Chondrocyte (in vitro differentiated cells): ENCODE measurements at regions not wholly inside any gene's neighbourhood (a gene's known extent, or its start where the extent isn't known, plus 50 kb on each side); places are given as distances from the start of the nearest gene placed in this dataset.
A peak's percentile ranks its signal among the peaks of the same experiment; 100 is the strongest.

Experiments
- DNase-seq: peaks from one replicate; pipeline ENCODE4 v3.0.0; 2021; ENCODE audit warnings: mixed read lengths, low spot score
- H3K27ac Mint-ChIP-seq: one replicate; pipeline ENCODE4 v1.8.0; 2021; ENCODE audit warnings: mild to moderate bottlenecking, moderate library complexity, mixed read lengths; ENCODE audit not compliant: unreplicated experiment
- H3K27me3 Mint-ChIP-seq: 2 replicates; pipeline ENCODE4 v1.8.0; 2021; ENCODE audit warnings: low read depth, mixed read lengths
- H3K36me3 Mint-ChIP-seq: 2 replicates; pipeline ENCODE4 v1.8.0; 2021; ENCODE audit warnings: low read depth, mixed read lengths
- H3K4me1 Mint-ChIP-seq: 2 replicates; pipeline ENCODE4 v1.8.0; 2021; ENCODE audit warnings: low read depth, mild to moderate bottlenecking, mixed read lengths
- H3K4me3 Mint-ChIP-seq: one replicate; pipeline ENCODE4 v1.8.0; 2021; ENCODE audit warnings: mild to moderate bottlenecking, moderate library complexity, mixed read lengths; ENCODE audit not compliant: unreplicated experiment
- H3K9me3 Mint-ChIP-seq: 2 replicates; pipeline ENCODE4 v1.8.0; 2021; ENCODE audit warnings: low read depth, mixed read lengths
- TF ChIP-seq, protein P1 (sequence below): fragments of 200-600 bp; sonication (generic); IDR thresholded peaks from 2 replicates; pipeline ENCODE4 v1.5.0; 2021; ENCODE audit warnings: antibody characterized with exemption, mild to moderate bottlenecking, moderate library complexity

DNA sequence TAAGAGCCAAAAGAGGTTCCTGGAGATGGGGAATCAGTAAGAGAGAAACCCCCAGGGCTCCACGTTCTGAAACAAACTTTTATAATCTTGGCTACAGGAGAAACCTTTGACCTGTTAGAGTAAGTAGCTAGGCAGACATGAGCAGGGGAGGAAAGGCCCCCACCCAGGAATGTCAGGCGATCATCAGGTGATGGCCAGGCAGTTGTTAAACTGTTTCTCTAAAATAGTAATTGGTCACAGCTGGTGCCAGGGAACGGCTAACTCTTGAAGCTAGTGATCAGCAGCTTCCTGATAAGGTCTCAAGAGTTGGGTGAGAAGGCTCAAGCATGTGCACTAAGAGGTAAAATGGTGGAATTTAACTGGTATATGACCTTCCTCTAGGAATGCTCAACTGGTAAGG is 263.8 kb downstream of the HDGFL1 start:
- Mint-ChIP-seq H3K9me3 (peaks cover 8% of the 10 kb centered on the region), H3K27me3 (no peaks in the 10 kb centered on the region), H3K4me3 (no peak overlapping the region), H3K36me3 (peaks cover 5% of the 10 kb centered on the region), H3K4me1 (peaks cover 24% of the 10 kb centered on the region), H3K27ac (no peak overlapping the region)
- TF ChIP-seq, protein P1, sequence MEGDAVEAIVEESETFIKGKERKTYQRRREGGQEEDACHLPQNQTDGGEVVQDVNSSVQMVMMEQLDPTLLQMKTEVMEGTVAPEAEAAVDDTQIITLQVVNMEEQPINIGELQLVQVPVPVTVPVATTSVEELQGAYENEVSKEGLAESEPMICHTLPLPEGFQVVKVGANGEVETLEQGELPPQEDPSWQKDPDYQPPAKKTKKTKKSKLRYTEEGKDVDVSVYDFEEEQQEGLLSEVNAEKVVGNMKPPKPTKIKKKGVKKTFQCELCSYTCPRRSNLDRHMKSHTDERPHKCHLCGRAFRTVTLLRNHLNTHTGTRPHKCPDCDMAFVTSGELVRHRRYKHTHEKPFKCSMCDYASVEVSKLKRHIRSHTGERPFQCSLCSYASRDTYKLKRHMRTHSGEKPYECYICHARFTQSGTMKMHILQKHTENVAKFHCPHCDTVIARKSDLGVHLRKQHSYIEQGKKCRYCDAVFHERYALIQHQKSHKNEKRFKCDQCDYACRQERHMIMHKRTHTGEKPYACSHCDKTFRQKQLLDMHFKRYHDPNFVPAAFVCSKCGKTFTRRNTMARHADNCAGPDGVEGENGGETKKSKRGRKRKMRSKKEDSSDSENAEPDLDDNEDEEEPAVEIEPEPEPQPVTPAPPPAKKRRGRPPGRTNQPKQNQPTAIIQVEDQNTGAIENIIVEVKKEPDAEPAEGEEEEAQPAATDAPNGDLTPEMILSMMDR = no peak
- no peak for DNase-seq

DNA sequence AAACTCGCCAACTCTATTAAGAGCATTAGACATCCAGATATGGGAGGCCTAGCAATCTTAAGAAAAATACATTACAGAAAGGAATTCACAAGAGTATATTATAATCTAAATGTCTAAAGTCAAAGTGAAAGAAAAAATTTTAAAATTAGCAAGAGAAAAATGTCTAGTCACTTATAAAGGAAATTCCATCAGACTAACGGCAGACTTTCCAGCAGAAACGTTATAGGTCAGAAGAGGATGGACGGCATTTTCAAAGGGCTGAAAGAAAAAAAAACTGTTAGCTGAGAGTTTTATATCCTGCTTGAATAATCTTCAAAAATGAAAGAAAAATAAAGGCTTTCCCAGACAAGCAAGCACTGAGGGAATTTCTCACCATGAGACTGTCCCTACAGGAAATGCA is 269.0 kb downstream of the HDGFL1 start:
- Mint-ChIP-seq H3K4me1 (no peaks in the 10 kb centered on the region), H3K27ac (no peak overlapping the region), H3K36me3 (peaks cover 14% of the 10 kb centered on the region), H3K9me3 (peaks cover 34% of the 10 kb centered on the region), H3K4me3 (no peak overlapping the region), H3K27me3 (no peaks in the 10 kb centered on the region)
- no peak for DNase-seq
- TF ChIP-seq, protein P1 = no peak

DNA sequence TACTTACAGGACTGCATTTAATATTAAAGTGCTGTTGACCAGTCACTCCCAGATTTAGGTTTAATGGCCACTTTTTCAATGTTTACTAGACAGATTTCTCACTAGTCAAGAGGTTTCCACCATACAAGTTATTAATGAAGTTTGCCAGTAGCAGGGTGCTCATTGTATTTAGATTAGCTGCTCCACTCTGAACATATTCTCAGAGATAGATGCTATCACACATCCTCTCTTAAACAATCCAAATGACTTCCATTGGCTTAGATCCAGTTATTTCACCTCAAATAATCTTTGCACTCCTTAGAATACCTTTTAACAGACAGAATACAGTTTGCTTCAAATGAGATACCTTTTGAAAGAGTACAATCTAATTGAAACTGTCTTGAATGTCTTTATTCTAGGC is 276.1 kb downstream of the HDGFL1 start:
- peaks cover 14% of the 10 kb centered on the region for H3K9me3 Mint-ChIP-seq
- H3K27ac Mint-ChIP-seq = no peak overlapping the region
- H3K4me1 Mint-ChIP-seq = peaks cover 32% of the 10 kb centered on the region
- TF ChIP-seq, protein P1 = no peak
- no peaks in the 10 kb centered on the region for H3K36me3 Mint-ChIP-seq
- no peak overlapping the region for H3K4me3 Mint-ChIP-seq
- H3K27me3 Mint-ChIP-seq = no peaks in the 10 kb centered on the region
- no peak for DNase-seq

DNA sequence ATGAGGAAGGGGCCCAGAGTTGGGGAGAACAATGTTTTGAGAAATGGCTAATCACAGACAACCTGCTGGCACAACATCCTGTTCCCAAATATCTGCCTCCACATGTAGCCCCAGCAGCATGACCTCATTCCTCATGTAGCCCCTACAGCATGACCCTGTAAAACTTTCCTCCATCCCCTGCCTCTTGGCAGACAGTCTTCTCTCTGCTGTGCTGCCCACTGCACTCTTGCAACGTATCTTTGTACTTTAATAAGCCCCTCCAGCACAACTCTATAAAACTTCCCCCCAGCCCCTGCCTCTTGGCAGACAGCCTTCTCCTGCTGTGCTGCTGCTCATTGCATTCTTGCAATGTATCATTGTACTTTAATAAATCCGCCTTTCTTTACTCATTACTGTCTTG is 278.8 kb downstream of the HDGFL1 start:
- Mint-ChIP-seq H3K27ac (peak overlapping the region; percentile 85), H3K36me3 (no peaks in the 10 kb centered on the region), H3K27me3 (no peaks in the 10 kb centered on the region), H3K4me1 (peaks cover 38% of the 10 kb centered on the region), H3K4me3 (peak overlapping the region; percentile 23), H3K9me3 (peaks cover 7% of the 10 kb centered on the region)
- TF ChIP-seq, protein P1 = no peak
- DNase-seq = no peak

DNA sequence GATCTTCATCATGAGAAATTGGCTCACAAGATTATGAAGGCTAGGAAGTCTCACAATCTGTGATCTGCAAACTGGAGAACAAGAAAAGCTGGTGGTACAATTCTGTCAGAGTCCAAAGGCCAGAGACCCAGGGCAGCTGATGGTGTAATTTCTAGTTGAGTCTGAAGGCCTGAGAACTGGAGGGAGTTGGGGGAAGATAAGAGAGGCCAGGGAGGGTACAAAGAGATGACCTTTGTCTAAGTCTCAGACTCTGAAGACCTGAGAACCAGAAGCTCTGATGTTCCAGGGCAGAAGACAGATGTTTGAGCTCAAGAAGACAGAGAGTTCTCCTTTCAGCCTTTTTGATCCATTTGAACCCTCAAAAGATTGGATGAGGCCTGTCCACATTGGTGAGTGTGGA is 280.6 kb downstream of the HDGFL1 start:
- H3K4me3 Mint-ChIP-seq = no peak overlapping the region
- no peaks in the 10 kb centered on the region for H3K36me3 Mint-ChIP-seq
- peak overlapping the region; percentile 88 for H3K27ac Mint-ChIP-seq
- no peak for DNase-seq
- H3K4me1 Mint-ChIP-seq = peaks cover 38% of the 10 kb centered on the region
- H3K9me3 Mint-ChIP-seq = peaks cover 7% of the 10 kb centered on the region
- no peaks in the 10 kb centered on the region for H3K27me3 Mint-ChIP-seq
- TF ChIP-seq, protein P1 = no peak
